Cardiac muscle cell (in vitro differentiated cells and primary cell): ENCODE measurements at regions not wholly inside any gene's neighbourhood (a gene's known extent, or its start where the extent isn't known, plus 50 kb on each side); places are given as distances from the start of the nearest gene placed in this dataset.

Experiments used
- DNase-seq, 2 donors: peaks; one replicate each; pipeline versions ENCODE4 v3.0.0 to v3.0.0-alpha.2; 2010 to 2017; ENCODE audit warnings: low read depth in 1 of 2, low spot score in 1 of 2
- H3K27ac ChIP-seq: fragments of 200-600 bp; sonication (generic); 2 replicates; pipeline ENCODE4 v1.5.1; 2016
- H3K27me3 ChIP-seq: fragments of 200-600 bp; sonication (generic); 2 replicates; pipeline ENCODE4 v1.6.0; 2016; ENCODE audit warnings: control low read depth
- H3K36me3 ChIP-seq: fragments of 200-600 bp; sonication (generic); 2 replicates; pipeline ENCODE4 v1.5.1; 2016; ENCODE audit warnings: control low read depth
- H3K4me1 ChIP-seq: fragments of 200-600 bp; sonication (generic); 2 replicates; pipeline ENCODE4 v1.8.1; 2017; ENCODE audit warnings: low read depth, mild to moderate bottlenecking, mixed run types
- H3K4me3 ChIP-seq: fragments of 200-600 bp; sonication (generic); 2 replicates; pipeline ENCODE4 v1.5.1; 2016; ENCODE audit warnings: mild to moderate bottlenecking
- H3K9me3 ChIP-seq: fragments of 200-600 bp; sonication (generic); 2 replicates; pipeline ENCODE4 v1.5.1; 2017; ENCODE audit warnings: low read depth, mild to moderate bottlenecking, control low read depth
- CTCF ChIP-seq: IDR thresholded peaks from 2 replicates; pipeline ENCODE4 v1.5.1; 2012; ENCODE audit warnings: low read depth, mild to moderate bottlenecking, low read length

- TF ChIP-seq CTCF, result no peak
- no peaks in the 10 kb centered on the region for H3K4me1 ChIP-seq
- no peaks in the 10 kb centered on the region for H3K9me3 ChIP-seq
- no peaks in the 10 kb centered on the region for H3K27me3 ChIP-seq
- H3K27ac ChIP-seq, result no peak overlapping the region
- no peaks in the 10 kb centered on the region for H3K36me3 ChIP-seq
- no peak for DNase-seq
- no peak overlapping the region for H3K4me3 ChIP-seq
Observed at GRCh38 chr1:191260056-191260455, 782.4 kb upstream of the BRINP3 start.

GRCh38 chr1:191261111-191261510, 783.4 kb upstream of the BRINP3 start:
- DNase-seq, result no peak
- no peaks in the 10 kb centered on the region for H3K36me3 ChIP-seq
- no peak overlapping the region for H3K4me3 ChIP-seq
- H3K9me3 ChIP-seq, result no peaks in the 10 kb centered on the region
- no peaks in the 10 kb centered on the region for H3K27me3 ChIP-seq
- no peak overlapping the region for H3K27ac ChIP-seq
- H3K4me1 ChIP-seq, result no peaks in the 10 kb centered on the region
- no peak for TF ChIP-seq CTCF

- Histone ChIP-seq H3K36me3 (no peaks in the 10 kb centered on the region), H3K4me1 (no peaks in the 10 kb centered on the region), H3K27ac (no peak overlapping the region), H3K9me3 (no peaks in the 10 kb centered on the region), H3K4me3 (no peak overlapping the region), H3K27me3 (no peaks in the 10 kb centered on the region)
- no peak for DNase-seq
- TF ChIP-seq CTCF, result no peak
Observed at GRCh38 chr1:191279266-191279800, 801.7 kb upstream of the BRINP3 start.

- Histone ChIP-seq H3K4me3 (no peak overlapping the region), H3K36me3 (no peaks in the 10 kb centered on the region), H3K27ac (no peak overlapping the region), H3K27me3 (no peaks in the 10 kb centered on the region), H3K4me1 (no peaks in the 10 kb centered on the region), H3K9me3 (no peaks in the 10 kb centered on the region)
- no peak for TF ChIP-seq CTCF
- no peak for DNase-seq
Observed at GRCh38 chr1:191284175-191284574, 806.5 kb upstream of the BRINP3 start.

GRCh38 chr1:191290441-191290840, 812.8 kb upstream of the BRINP3 start:
- H3K9me3 ChIP-seq, result no peaks in the 10 kb centered on the region
- TF ChIP-seq CTCF, result no peak
- H3K27me3 ChIP-seq, result no peaks in the 10 kb centered on the region
- no peaks in the 10 kb centered on the region for H3K36me3 ChIP-seq
- H3K27ac ChIP-seq, result no peak overlapping the region
- H3K4me1 ChIP-seq, result no peaks in the 10 kb centered on the region
- no peak overlapping the region for H3K4me3 ChIP-seq
- DNase-seq, result no peak

GRCh38 chr1:191305370-191305769, 827.7 kb upstream of the BRINP3 start:
- H3K27ac ChIP-seq, result no peak overlapping the region
- no peak overlapping the region for H3K4me3 ChIP-seq
- no peaks in the 10 kb centered on the region for H3K27me3 ChIP-seq
- H3K9me3 ChIP-seq, result no peaks in the 10 kb centered on the region
- no peaks in the 10 kb centered on the region for H3K4me1 ChIP-seq
- TF ChIP-seq CTCF, result no peak
- DNase-seq, result no peak
- no peaks in the 10 kb centered on the region for H3K36me3 ChIP-seq
